Ovary (tissue), 7 donors: ENCODE measurements at regions not wholly inside any gene's neighbourhood (a gene's known extent, or its start where the extent isn't known, plus 50 kb on each side); places are given as distances from the start of the nearest gene placed in this dataset.
"Not testable (repeated sequence)": the region's sequence is repeated elsewhere in the genome, so short reads cannot be mapped to it uniquely, and the experiment has no call there.

Experiments
- DNase-seq, 5 donors: peaks; one replicate each; pipeline ENCODE4 v3.0.0-alpha.2; 2019 to 2020
- H3K27ac ChIP-seq, 2 donors: fragments of 200-600 bp; one replicate each; pipeline versions ENCODE4 v1.5.1 to v1.8.0; 2019 to 2022
- H3K27me3 ChIP-seq: fragments of 200-600 bp; one replicate; pipeline ENCODE4 v1.8.0; 2022
- H3K36me3 ChIP-seq: fragments of 200-600 bp; sonication (generic); one replicate; pipeline ENCODE4 v1.5.1; 2019
- H3K4me1 ChIP-seq: one replicate; pipeline ENCODE4 v1.8.1; 2013; ENCODE audit warnings: mild to moderate bottlenecking, moderate library complexity; ENCODE audit not compliant: insufficient read depth
- H3K4me3 ChIP-seq: fragments of 200-600 bp; sonication (generic); one replicate; pipeline ENCODE4 v1.5.1; 2017
- H3K9me3 ChIP-seq, 2 donors: fragments of 200-600 bp in 1 of 2; sonication (generic) in 1 of 2; one replicate each; pipeline versions ENCODE4 v1.5.1 to v1.8.1; 2013 to 2019; ENCODE audit warnings: mild to moderate bottlenecking in 1 of 2, moderate library complexity in 1 of 2
- CTCF ChIP-seq, 3 donors: fragments of 450-650 bp in 2 of 3; fragments of 200-600 bp in 1 of 3; IDR thresholded peaks; one replicate each; pipeline versions ENCODE4 v1.5.1 to v1.8.0; 2016 to 2022; ENCODE audit warnings: antibody characterized with exemption in 3 of 3, mild to moderate bottlenecking in 1 of 3
- EP300 ChIP-seq: sonication (generic); formaldehyde crosslinking; IDR thresholded peaks from one replicate; pipeline ENCODE4 v1.6.1; 2017; ENCODE audit warnings: antibody characterized with exemption
- POLR2A ChIP-seq: fragments of 450-650 bp; IDR thresholded peaks from one replicate; pipeline ENCODE4 v1.6.1; 2017; ENCODE audit warnings: antibody characterized with exemption, mild to moderate bottlenecking, moderate library complexity
- WGBS, 3 donors: extraction: QIAGEN DNeasy Blood & Tissue Kit in 1 of 3; methylation state at CpG; one replicate each; pipeline versions ENCODE4 v1.1.5 to v1.1.7; 2013 to 2017; 5-methylcytosine and 5-hydroxymethylcytosine counted together
- intact Hi-C, 4 donors: fragments of 100-400 bp; cut with DNase I; formaldehyde crosslinking; loops; one replicate each; pipeline versions ENCODE4 v1.11.0 to v1.15.1; 2022 to 2023
- donor health status: DM: no; HTN: no; CAD: no; lungs with moderate emphysema.
- donor health status: DM: no; HTN: no; CAD: no.
- donor health status: Bipolar disorder and iron deficiency.
- donor health status: DM: no; HTN: no; CAD: no.
- donor health status: DM: yes; HTN: yes; CAD: no.

DNA sequence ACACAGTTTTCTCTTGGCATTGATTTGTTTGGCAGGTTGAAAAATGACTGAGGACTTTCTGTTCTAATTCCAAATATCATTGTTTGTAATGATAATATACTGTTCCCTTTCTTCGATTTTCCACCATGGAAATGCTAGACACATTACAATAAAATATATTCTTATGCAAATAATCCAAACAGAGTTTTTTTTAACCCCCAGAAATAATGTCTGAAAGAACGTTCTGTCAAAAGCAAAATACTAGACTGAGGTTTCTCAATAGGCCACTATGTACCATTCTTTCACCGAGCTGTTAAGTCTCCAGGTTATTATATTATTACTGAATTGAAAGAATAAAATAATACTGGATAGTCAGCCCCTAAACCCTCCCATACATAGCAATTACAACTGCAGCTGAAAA lies 312.5 kb downstream of the ZIC3 start:
- H3K27me3 ChIP-seq = no peaks in the 10 kb centered on the region
- no peaks in the 10 kb centered on the region for H3K9me3 ChIP-seq
- H3K27ac ChIP-seq = no peak overlapping the region
- no peak for DNase-seq
- no peak overlapping the region for H3K4me3 ChIP-seq
- TF ChIP-seq POLR2A (no peak), EP300 (no peak), CTCF (IDR thresholded peaks at IDR 0.05) (no peak)
- WGBS, 3 donors = 62 to 67% (median 67%) methylated on average over 3 of the region's 3 CpGs
- no peaks in the 10 kb centered on the region for H3K36me3 ChIP-seq
- no peaks in the 10 kb centered on the region for H3K4me1 ChIP-seq
- intact Hi-C loops = loop anchor here in 1 of 4 donors (5.0 kb wide), 1 partner anchor 119 kb away; no protein-coding TSS in a partner anchor

GRCh38 chrX:137882960-137883359 lies 317.0 kb downstream of the ZIC3 start:
- H3K4me3 ChIP-seq = no peak overlapping the region
- no peaks in the 10 kb centered on the region for H3K4me1 ChIP-seq
- H3K27ac ChIP-seq = no peak overlapping the region
- H3K36me3 ChIP-seq = no peaks in the 10 kb centered on the region
- no peak for TF ChIP-seq EP300
- DNase-seq = no peak
- intact Hi-C loops = no loop called here
- H3K27me3 ChIP-seq = no peaks in the 10 kb centered on the region
- no peaks in the 10 kb centered on the region for H3K9me3 ChIP-seq
- WGBS, 3 donors = 60 to 79% (median 70%) methylated on average over 2 of the region's 2 CpGs

- H3K27ac ChIP-seq, intact Hi-C loops, H3K36me3 ChIP-seq, H3K4me3 ChIP-seq, H3K4me1 ChIP-seq, DNase-seq, H3K9me3 ChIP-seq, H3K27me3 ChIP-seq: not testable (repeated sequence)
- 33 to 52% (median 43%) methylated on average over 1 of the region's 1 CpG for WGBS, 3 donors
Measured at GRCh38 chrX:137884813-137885212, 318.9 kb downstream of the ZIC3 start.

GRCh38 chrX:137891431-137891830 lies 325.5 kb downstream of the ZIC3 start:
- H3K27ac ChIP-seq = no peak overlapping the region
- no peak for DNase-seq
- H3K27me3 ChIP-seq = no peaks in the 10 kb centered on the region
- intact Hi-C loops = no loop called here
- no peak for TF ChIP-seq CTCF (IDR thresholded peaks at IDR 0.05)
- no peak for TF ChIP-seq POLR2A
- TF ChIP-seq EP300 = no peak
- no peak overlapping the region for H3K4me3 ChIP-seq
- H3K9me3 ChIP-seq = no peaks in the 10 kb centered on the region
- H3K36me3 ChIP-seq = no peaks in the 10 kb centered on the region
- H3K4me1 ChIP-seq = no peaks in the 10 kb centered on the region
- WGBS, 3 donors = 60 to 65% (median 62%) methylated on average over 3 of the region's 3 CpGs

DNA sequence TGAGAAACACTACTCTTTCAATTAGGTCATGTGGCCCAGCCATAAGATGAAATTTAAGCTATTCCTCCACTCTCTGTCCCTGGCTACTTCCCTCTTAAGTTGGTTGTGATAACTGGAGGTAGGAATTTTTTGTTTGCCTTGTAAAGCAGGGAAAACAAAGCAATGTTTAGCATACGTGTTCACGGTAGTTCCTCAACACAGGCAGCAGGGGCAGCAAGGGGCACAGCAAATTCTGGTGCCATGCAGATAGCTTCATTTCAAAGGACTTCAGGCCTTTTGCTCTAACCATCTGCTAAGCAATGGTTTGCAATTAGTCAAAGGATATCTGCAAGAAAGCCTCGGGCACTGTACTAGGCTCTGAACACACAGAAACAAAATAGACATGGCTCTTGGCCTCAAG lies 330.2 kb downstream of the ZIC3 start:
- TF ChIP-seq EP300 (no peak), POLR2A (no peak), CTCF (IDR thresholded peaks at IDR 0.05) (no peak)
- Histone ChIP-seq H3K4me1 (no peaks in the 10 kb centered on the region), H3K27me3 (no peaks in the 10 kb centered on the region), H3K4me3 (no peak overlapping the region), H3K9me3 (no peaks in the 10 kb centered on the region), H3K36me3 (no peaks in the 10 kb centered on the region), H3K27ac (no peak overlapping the region)
- no peak for DNase-seq
- intact Hi-C loops = no loop called here
- WGBS, 3 donors = 31 to 41% (median 39%) methylated on average over 3 of the region's 3 CpGs

DNA sequence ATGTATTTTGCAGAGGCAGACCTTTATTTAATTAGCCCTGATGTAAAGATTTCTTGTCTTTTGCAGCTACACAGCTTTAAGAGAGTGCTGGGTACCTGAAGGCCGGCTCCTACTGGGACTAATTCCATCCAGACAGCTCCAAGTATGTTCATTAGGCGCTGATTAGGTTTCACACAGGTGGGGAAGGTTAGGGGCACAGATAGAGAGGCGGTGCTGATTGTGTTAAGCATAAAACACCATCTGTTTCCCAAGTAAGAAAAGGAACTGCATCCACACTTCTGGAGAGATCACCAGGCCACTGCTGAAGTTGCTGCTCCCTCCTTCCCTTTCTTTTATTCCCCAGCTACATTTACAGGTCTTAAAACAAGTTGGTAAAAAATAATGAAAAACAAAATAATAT lies 349.5 kb downstream of the ZIC3 start:
- DNase-seq = no peak
- 18 to 22% (median 18%) methylated on average over 3 of the region's 3 CpGs for WGBS, 3 donors
- intact Hi-C loops = no loop called here

More for the DNA sequence above, 349.5 kb downstream of the ZIC3 start:
- Histone ChIP-seq H3K9me3 (no peaks in the 10 kb centered on the region), H3K4me3 (no peak overlapping the region), H3K36me3 (no peaks in the 10 kb centered on the region), H3K27ac (no peak overlapping the region), H3K4me1 (no peaks in the 10 kb centered on the region), H3K27me3 (no peaks in the 10 kb centered on the region)
- TF ChIP-seq CTCF (IDR thresholded peaks at IDR 0.05) = no peak
